NCI-H1694 treated with DMSO at 0.1 percent for 48 hours (cell line): ENCODE measurements at regions not wholly inside any gene's neighbourhood (a gene's known extent, or its start where the extent isn't known, plus 50 kb on each side); places are given as distances from the start of the nearest gene placed in this dataset.
"Not testable (repeated sequence)": the region's sequence is repeated elsewhere in the genome, so short reads cannot be mapped to it uniquely, and the experiment has no call there.

ENCODE experiments used
- DNase-seq: peaks from one replicate; lab custom pipeline; 2025; lab: John Stamatoyannopoulos, UW

- DNase-seq: no peak
Observed at GRCh38 chr12:89775063-89775985, 66.7 kb upstream of the ATP2B1 start.

DNA sequence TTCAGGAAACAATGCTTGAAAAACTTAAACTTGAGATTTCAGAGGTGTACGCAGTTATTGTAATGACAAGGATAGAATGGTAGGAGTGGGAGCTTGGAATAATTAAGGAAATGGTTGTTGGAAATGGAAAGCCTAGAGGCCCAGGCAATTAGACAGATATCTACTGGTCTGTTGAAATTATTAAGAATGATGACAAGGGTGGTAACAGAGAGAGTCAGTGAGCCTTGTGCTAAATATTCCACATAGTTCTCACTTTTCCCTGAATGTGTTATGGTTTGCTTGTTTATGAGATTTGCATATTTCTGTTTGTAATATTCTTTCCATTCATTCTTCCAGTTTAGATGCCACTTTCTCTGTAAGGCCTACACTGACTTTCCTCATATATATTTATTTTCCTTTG is 66.0 kb upstream of the ATP2B1 start:
- no peak for DNase-seq

DNA sequence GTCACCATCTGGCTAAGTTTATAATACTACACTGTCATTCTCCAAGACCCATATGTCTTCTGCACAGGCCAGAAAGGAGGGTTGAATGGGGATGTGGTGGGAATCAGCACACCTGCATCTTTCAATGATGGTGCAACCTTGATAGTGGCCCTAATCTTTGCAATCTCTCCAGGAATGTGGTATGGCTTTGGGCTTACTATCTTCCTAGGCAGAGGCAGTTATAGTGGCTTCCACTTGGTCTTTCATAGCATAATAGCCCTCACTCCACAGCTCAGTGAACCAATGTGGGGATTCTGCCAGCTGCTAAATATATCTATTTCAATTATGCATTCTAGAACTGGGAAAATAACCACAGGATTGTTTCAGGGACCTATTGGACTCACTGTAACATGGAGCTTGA is 61.8 kb upstream of the ATP2B1 start:
- peak; percentile 60 for DNase-seq

- DNase-seq: no peak
Observed at GRCh38 chr12:89769483-89769818, 60.8 kb upstream of the ATP2B1 start.

GRCh38 chr12:89768586-89769482 is 60.2 kb upstream of the ATP2B1 start:
- no peak for DNase-seq

GRCh38 chr12:89765959-89766824 is 57.6 kb upstream of the ATP2B1 start:
- DNase-seq: no peak

DNA sequence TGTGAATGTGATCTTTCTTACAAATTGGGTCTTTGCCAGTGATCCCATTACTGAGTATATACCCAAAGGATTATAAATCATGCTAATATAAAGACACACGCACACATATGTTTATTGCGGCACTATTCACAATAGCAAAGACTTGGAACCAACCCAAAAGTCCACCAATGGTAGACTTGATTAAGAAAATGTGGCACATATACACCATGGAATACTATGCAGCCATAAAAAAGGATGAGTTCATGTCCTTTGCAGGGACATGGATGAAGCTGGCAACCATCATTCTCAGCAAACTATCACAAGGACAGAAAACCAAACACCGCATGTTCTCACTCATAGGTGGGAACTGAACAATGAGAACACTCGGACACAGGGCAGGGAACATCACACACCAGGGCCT is 55.5 kb upstream of the ATP2B1 start:
- not testable (repeated sequence) for DNase-seq

DNA sequence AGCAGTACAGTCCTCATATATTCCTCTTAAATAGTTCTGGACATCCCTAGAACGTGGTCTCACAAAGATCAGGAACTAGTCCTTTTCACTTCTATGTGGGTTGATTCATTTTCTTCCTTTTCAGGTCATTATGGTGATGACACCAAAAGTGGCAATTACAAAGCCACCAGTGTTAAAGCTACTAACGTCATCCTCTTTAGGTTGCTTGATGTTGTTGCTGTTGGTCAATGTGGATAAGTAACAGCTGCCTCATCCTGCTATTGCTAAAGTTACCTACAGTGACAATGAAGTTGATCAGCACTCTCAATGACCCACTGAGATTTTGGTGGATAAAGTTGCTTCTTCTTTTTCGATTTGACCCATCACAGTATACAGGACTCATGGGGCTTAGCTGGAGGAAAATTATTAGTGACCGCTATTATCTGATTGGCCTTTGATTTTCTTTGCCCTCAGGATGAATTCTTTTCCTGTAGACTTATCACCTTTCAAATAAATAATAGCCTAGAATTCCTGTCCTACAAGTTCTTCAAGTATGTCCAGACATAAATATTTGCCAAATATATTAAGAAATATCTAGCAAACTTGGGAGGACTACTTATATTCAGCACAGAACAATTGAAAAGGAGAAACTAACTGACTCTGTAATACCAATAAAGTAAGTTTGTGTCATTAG is 54.0 kb upstream of the ATP2B1 start:
- DNase-seq: no peak

- no peak for DNase-seq
Observed at GRCh38 chr12:89760783-89761182, 52.1 kb upstream of the ATP2B1 start.
